Panc1 (cell line): ENCODE measurements at regions not wholly inside any gene's neighbourhood (a gene's known extent, or its start where the extent isn't known, plus 50 kb on each side); places are given as distances from the start of the nearest gene placed in this dataset.

Experiments used
- ATAC-seq: fragments of 200-7000 bp; cut with Tn5 transposase; 2 replicates; pipeline ENCODE4 v1.9.1; 2020; ENCODE audit warnings: mild to moderate bottlenecking, moderate library complexity
- BruUV-seq: library from RNA; stranded (reverse); fragments of 400-500 nt; replicated peaks from 2 replicates; lab custom pipeline; 2021; lab: Mats Ljungman, UMichigan
- CTCF ChIA-PET: fragments of 300-600 bp; sonication (Branson Sonifier 250); formaldehyde crosslinking; loops from one replicate; lab custom pipeline; 2022; ENCODE audit warnings: antibody characterized with exemption; lab: Charles Lee
- POLR2A ChIA-PET: fragments of 300-600 bp; sonication (Branson Sonifier 250); formaldehyde crosslinking; loops from one replicate; lab custom pipeline; 2022; ENCODE audit warnings: antibody characterized with exemption; lab: Charles Lee
- DNase-seq: peaks from one replicate; pipeline ENCODE4 v3.0.0-alpha.2; 2010; ENCODE audit warnings: low read depth, low spot score
- H3K27ac ChIP-seq: 2 replicates; pipeline ENCODE4 v1.5.1; 2011; ENCODE audit warnings: mild to moderate bottlenecking, low read length, inconsistent platforms
- H3K27me3 ChIP-seq: fragments of 200-500 bp; sonication (Bioruptor generic); 2 replicates; pipeline ENCODE4 v1.6.0; 2014; ENCODE audit warnings: low read length, inconsistent platforms; ENCODE audit not compliant: control insufficient read depth, insufficient read depth
- H3K36me3 ChIP-seq: fragments of 200-500 bp; sonication (Bioruptor generic); 2 replicates; pipeline ENCODE4 v1.5.1; 2014; ENCODE audit warnings: inconsistent platforms, mild to moderate bottlenecking, low read length, moderate library complexity; ENCODE audit not compliant: control insufficient read depth, insufficient read depth
- H3K4me1 ChIP-seq: 2 replicates; pipeline ENCODE4 v1.5.1; 2011; ENCODE audit warnings: inconsistent platforms, mild to moderate bottlenecking, low read length, moderate library complexity; ENCODE audit not compliant: control insufficient read depth, insufficient read depth
- H3K4me3 ChIP-seq, 2 experiments: 2 replicates each; pipeline ENCODE4 v1.5.1; 2011 to 2012; ENCODE audit warnings: low read depth in 2 of 2, low read length in 2 of 2, mild to moderate bottlenecking in 2 of 2, inconsistent platforms in 1 of 2, moderate library complexity in 1 of 2
- H3K9me3 ChIP-seq: fragments of 200-500 bp; sonication (Bioruptor generic); 2 replicates; pipeline ENCODE4 v1.5.1; 2014; ENCODE audit warnings: low read depth, mild to moderate bottlenecking, inconsistent platforms, low read length, moderate library complexity; ENCODE audit not compliant: control insufficient read depth, insufficient read depth
- POLR2AphosphoS5 ChIP-seq: IDR thresholded peaks from 2 replicates; pipeline ENCODE4 v1.6.1; 2012; ENCODE audit warnings: mild to moderate bottlenecking, low read depth, low read length, moderate library complexity
- SIN3A ChIP-seq: IDR thresholded peaks from 2 replicates; pipeline ENCODE4 v1.6.1; 2012; ENCODE audit warnings: low read depth, mild to moderate bottlenecking, low read length, moderate library complexity, borderline replicate concordance; ENCODE audit not compliant: insufficient read depth
- TCF7L2 ChIP-seq: IDR thresholded peaks from 2 replicates; pipeline ENCODE4 v1.6.1; 2011; ENCODE audit warnings: mild to moderate bottlenecking, low read depth, low read length, inconsistent platforms
- in situ Hi-C: cut with HindIII; loops from 2 replicates; pipeline ENCODE4 v1.10.0; 2016; ENCODE audit warnings: low sequenced_read_pairs, low pct_unique_long_range_greater_than_20kb
- intact Hi-C: fragments of 100-400 bp; cut with micrococcal nuclease; formaldehyde crosslinking; loops from one replicate; pipeline ENCODE4 v1.10.0; 2022; ENCODE audit not compliant: unreplicated experiment
- TF ChIP-seq, protein P1 (sequence below): fragments of 450-650 bp; IDR thresholded peaks from 2 replicates; pipeline ENCODE4 v1.5.1; 2017; ENCODE audit warnings: mild to moderate bottlenecking
- TF ChIP-seq, protein P2 (sequence below), 2 experiments: IDR thresholded peaks; 2 replicates each; pipeline ENCODE4 v1.6.1; 2011 to 2012; ENCODE audit warnings: low read depth in 2 of 2, control low read depth in 1 of 2, low read length in 1 of 2, mild to moderate bottlenecking in 1 of 2, moderate library complexity in 1 of 2; ENCODE audit not compliant: insufficient read depth in 1 of 2

DNA sequence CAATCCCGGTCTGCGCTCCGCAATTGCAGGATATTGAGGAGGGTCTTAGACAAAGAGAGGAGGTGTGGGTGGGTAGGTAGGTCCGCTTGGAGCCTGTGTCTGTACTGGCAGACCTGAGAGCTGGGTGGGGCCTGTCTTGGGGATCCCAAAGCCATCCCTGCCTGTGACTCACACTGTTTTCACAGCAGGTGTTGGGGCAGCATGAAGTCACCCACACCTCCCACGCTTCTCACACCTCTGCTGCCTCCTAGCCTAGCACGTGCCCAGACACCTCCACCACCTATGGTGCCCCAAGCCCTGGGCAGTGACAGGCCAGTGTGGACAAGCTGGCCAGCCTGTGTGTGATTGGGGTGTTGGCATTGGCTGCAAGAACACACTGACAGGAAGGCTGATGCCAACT lies 65.7 kb upstream of the ECE1 start:
- CTCF ChIA-PET, result no interaction called here

DNA sequence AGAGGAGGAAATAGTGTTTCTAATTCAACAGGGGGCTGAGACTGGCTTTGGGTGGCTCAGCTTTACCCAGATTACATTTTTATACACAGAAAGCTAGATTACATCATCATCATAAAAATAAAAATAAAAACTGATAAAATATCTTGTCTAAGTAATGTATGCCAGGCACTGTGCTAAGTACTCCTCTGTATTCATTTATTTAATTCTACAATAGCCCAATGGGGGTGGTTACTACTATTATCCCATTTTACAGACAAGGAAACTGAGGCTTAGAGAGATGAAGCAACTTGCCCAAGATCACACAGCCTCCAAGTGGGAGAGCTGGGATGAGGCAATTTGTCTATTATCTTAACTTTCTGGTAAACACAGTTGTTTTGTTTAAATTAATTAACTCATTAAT lies 62.3 kb upstream of the ECE1 start:
- H3K4me3 ChIP-seq, result no peak overlapping the region
- H3K9me3 ChIP-seq, result no peaks in the 10 kb centered on the region
- TF ChIP-seq, protein P1, sequence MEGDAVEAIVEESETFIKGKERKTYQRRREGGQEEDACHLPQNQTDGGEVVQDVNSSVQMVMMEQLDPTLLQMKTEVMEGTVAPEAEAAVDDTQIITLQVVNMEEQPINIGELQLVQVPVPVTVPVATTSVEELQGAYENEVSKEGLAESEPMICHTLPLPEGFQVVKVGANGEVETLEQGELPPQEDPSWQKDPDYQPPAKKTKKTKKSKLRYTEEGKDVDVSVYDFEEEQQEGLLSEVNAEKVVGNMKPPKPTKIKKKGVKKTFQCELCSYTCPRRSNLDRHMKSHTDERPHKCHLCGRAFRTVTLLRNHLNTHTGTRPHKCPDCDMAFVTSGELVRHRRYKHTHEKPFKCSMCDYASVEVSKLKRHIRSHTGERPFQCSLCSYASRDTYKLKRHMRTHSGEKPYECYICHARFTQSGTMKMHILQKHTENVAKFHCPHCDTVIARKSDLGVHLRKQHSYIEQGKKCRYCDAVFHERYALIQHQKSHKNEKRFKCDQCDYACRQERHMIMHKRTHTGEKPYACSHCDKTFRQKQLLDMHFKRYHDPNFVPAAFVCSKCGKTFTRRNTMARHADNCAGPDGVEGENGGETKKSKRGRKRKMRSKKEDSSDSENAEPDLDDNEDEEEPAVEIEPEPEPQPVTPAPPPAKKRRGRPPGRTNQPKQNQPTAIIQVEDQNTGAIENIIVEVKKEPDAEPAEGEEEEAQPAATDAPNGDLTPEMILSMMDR, result no peak
- TF ChIP-seq TCF7L2, result no peak
- TF ChIP-seq, protein P2, sequence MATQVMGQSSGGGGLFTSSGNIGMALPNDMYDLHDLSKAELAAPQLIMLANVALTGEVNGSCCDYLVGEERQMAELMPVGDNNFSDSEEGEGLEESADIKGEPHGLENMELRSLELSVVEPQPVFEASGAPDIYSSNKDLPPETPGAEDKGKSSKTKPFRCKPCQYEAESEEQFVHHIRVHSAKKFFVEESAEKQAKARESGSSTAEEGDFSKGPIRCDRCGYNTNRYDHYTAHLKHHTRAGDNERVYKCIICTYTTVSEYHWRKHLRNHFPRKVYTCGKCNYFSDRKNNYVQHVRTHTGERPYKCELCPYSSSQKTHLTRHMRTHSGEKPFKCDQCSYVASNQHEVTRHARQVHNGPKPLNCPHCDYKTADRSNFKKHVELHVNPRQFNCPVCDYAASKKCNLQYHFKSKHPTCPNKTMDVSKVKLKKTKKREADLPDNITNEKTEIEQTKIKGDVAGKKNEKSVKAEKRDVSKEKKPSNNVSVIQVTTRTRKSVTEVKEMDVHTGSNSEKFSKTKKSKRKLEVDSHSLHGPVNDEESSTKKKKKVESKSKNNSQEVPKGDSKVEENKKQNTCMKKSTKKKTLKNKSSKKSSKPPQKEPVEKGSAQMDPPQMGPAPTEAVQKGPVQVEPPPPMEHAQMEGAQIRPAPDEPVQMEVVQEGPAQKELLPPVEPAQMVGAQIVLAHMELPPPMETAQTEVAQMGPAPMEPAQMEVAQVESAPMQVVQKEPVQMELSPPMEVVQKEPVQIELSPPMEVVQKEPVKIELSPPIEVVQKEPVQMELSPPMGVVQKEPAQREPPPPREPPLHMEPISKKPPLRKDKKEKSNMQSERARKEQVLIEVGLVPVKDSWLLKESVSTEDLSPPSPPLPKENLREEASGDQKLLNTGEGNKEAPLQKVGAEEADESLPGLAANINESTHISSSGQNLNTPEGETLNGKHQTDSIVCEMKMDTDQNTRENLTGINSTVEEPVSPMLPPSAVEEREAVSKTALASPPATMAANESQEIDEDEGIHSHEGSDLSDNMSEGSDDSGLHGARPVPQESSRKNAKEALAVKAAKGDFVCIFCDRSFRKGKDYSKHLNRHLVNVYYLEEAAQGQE (IDR thresholded peaks at IDR 0.05; ENCODE audit: insufficient read depth in 1 of 2, low read depth in 2 of 2, low read length in 1 of 2), result no peak
- no peak for TF ChIP-seq POLR2AphosphoS5
- no peak for TF ChIP-seq SIN3A
- no peaks in the 10 kb centered on the region for H3K36me3 ChIP-seq
- ChIA-PET POLR2A (no interaction called here), CTCF (interaction anchor here (0.6 kb wide), 1 partner anchor 22 kb away, joined by 5 read pairs; no protein-coding TSS in a partner anchor)
- no peaks in the 10 kb centered on the region for H3K4me1 ChIP-seq
- DNase-seq (no peak), ATAC-seq (no peak)
- intact Hi-C loops (no loop called here), in situ Hi-C loops (no loop called here)
- no peak overlapping the region for H3K27ac ChIP-seq
- no TSS peak for BruUV-seq
- no peaks in the 10 kb centered on the region for H3K27me3 ChIP-seq

More for the DNA sequence above, 65.7 kb upstream of the ECE1 start:
- Histone ChIP-seq H3K9me3 (no peaks in the 10 kb centered on the region), H3K4me1 (no peaks in the 10 kb centered on the region), H3K36me3 (no peaks in the 10 kb centered on the region), H3K4me3 (no peak overlapping the region), H3K27me3 (no peaks in the 10 kb centered on the region), H3K27ac (no peak overlapping the region)
- TF ChIP-seq TCF7L2 (no peak), POLR2AphosphoS5 (no peak)
- DNase-seq, result no peak
- intact Hi-C loops (no loop called here), in situ Hi-C loops (no loop called here)
- no TSS peak for BruUV-seq
- no peak; the same call in 1 of the 2 replicates for ATAC-seq
- POLR2A ChIA-PET, result no interaction called here

GRCh38 chr1:21351901-21352300 lies 61.6 kb upstream of the ECE1 start:
- H3K9me3 ChIP-seq, result no peaks in the 10 kb centered on the region
- CTCF ChIA-PET, result interaction anchor here (0.6 to 1.1 kb wide), 2 partner anchors 17 to 23 kb away, joined by 3 to 5 read pairs; no protein-coding TSS in a partner anchor
- intact Hi-C loops, result no loop called here

More at GRCh38 chr1:21351901-21352300, 61.6 kb upstream of the ECE1 start:
- DNase-seq, result no peak
- no peaks in the 10 kb centered on the region; the same call in none of the 2 replicates for H3K4me1 ChIP-seq
- ATAC-seq, result no peak
- no peak overlapping the region for H3K27ac ChIP-seq
- no TSS peak for BruUV-seq
- H3K4me3 ChIP-seq, result no peak overlapping the region
- TF ChIP-seq, protein P2 (IDR thresholded peaks at IDR 0.05; ENCODE audit: insufficient read depth in 1 of 2, low read depth in 2 of 2, low read length in 1 of 2), result no peak
- TF ChIP-seq, protein P1, result no peak
- no peak for TF ChIP-seq TCF7L2
- TF ChIP-seq POLR2AphosphoS5, result no peak
- TF ChIP-seq SIN3A, result no peak
- in situ Hi-C loops, result no loop called here
- no peaks in the 10 kb centered on the region for H3K36me3 ChIP-seq
- H3K27me3 ChIP-seq, result no peaks in the 10 kb centered on the region
- POLR2A ChIA-PET, result interaction anchor here (0.7 kb wide), 1 partner anchor 210 kb away, joined by 3 read pairs; no protein-coding TSS in a partner anchor
